Stimulated activated CD4-positive, alpha-beta T cell treated with anti-CD3 and anti-CD28 coated beads, Interleukin-2, amount 100 ng/mL, for 24 hours (primary cell): ENCODE measurements at regions not wholly inside any gene's neighbourhood (a gene's known extent, or its start where the extent isn't known, plus 50 kb on each side); places are given as distances from the start of the nearest gene placed in this dataset.
"Not testable (repeated sequence)": the region's sequence is repeated elsewhere in the genome, so short reads cannot be mapped to it uniquely, and the experiment has no call there.

Source experiments
- DNase-seq, 2 donors: peaks; one replicate each; pipeline ENCODE4 v3.0.0-alpha.2; 2020

DNA sequence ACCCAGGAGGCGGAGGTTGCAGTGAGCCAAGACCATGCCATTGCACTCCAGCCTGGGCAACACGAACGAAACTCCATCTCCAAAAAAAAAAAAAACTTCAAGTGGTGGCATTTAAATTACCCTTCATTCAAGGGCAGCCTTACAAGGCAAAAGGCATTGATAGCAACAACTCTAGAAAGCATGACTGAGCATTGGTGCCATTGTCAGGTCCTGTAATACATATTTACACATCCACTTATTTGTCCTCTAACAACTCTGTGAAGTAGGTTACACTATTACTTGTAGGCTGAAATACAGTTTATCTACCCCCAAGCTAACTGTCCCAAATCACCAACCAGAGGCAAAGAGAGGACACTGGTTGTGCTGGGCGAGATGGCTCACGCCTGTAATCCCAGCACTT lies 52.7 kb upstream of the LARP1 start:
- DNase-seq: no peak

- not testable (repeated sequence) for DNase-seq
These were observed 53.5 kb upstream of the LARP1 start for GRCh38 chr5:154701725-154702124.

DNA sequence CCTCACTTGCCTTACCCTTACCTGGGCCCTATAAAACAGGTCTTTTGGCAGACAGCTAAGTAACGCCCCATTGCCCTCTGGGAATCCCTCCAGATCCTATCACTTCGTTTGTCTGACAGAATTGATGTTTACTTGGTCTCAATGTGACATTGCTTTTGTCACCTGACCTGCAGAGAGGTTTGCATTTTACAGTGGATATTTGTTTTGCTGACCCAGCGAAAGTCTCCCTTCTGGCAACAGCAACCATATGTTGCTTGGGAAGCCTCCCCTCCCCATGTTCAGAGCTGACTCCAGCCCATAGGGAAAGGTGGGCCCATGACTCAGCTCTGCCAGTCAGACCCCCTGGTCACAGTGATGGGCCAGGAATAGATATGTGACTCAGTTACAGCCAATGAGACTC lies 54.0 kb upstream of the LARP1 start:
- DNase-seq: no peak

GRCh38 chr5:154700289-154700928 lies 54.8 kb upstream of the LARP1 start:
- DNase-seq: not testable (repeated sequence)

- no peak for DNase-seq
These were observed 56.4 kb upstream of the LARP1 start for GRCh38 chr5:154698763-154699162.

- no peak for DNase-seq
These were observed 57.8 kb upstream of the LARP1 start for GRCh38 chr5:154697371-154697770.

GRCh38 chr5:154696891-154697290 lies 58.3 kb upstream of the LARP1 start:
- no peak for DNase-seq

DNA sequence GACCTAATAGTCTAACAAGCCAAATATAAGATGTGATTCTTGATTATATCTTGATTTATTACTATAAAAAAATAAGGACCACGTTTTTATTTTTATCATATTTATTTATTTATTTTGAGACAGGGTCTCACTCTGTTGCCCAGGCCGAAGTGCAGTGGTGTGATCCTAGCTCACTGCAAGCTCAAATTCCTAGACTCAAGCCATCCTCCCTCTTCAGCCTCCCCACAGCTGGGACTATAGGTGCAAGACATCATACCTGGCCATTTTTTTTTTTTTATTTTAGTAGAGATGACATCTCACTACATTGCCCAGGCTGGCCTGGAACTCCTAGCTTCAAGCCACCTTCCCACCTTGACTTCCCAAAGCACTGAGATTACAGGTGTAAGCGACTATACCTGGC lies 61.0 kb upstream of the LARP1 start:
- DNase-seq: no peak

DNA sequence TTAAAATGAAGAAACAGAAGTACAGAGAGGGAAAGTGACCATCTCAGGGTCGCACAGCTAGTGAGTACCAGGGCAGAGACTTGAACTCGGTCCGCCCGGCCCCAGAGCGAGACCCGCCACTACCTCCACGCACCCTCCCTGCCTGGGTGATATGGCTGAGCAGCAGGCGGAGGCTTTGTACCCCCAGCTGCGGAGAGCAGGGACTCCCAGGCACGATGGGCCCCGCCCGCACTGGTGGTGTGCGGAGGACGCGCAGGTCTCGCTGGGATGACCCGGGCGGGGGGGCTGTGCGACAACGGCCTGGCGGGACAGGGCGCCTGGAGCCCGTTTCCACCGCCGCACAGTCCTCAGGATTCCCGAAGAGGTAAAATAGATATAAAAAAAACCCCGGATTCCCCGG lies 64.7 kb upstream of the LARP1 start:
- DNase-seq: no peak

DNA sequence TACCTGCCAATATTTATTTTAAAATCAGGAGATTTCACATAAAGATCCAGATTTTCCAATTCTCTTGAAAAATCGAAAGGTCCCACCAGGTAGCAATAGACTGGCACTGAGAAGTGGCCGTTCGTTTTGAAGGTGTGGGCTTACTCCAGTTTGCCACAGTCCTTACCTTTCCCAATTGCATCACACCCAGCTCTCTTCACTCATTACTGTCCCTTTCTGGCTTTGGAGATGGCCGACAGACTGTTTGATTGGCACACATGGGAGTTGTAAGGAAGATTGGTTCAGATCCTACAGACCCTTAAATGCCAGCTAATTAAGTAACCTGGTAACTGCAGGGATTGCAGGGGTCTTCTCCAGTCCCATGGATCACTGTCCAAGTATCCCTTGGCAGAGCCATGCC lies 68.7 kb upstream of the LARP1 start:
- DNase-seq: no peak

GRCh38 chr5:154683101-154683880 lies 71.9 kb upstream of the LARP1 start:
- DNase-seq: no peak

- no peak for DNase-seq
These were observed 75.7 kb upstream of the LARP1 start for GRCh38 chr5:154679501-154679900.

DNA sequence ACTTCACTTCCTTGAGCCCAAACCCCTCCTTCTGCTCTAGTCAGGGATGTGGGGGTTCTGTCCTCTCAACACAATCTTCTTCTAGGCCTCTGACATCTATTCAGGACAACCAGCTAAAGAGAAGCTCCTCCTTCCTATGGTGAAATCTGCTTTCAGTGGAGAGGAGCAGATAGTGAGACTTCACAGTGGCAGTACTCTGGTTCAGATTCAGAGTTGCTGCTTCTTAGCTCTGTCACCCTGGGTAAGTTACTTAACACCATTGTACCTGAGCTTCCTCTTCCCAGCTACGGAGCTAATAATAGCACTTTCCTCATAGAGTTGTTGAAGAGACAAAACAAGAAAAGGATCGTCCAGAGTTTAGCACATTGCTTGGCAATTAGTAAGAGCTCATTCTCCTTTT lies 77.3 kb upstream of the LARP1 start:
- DNase-seq: no peak

DNA sequence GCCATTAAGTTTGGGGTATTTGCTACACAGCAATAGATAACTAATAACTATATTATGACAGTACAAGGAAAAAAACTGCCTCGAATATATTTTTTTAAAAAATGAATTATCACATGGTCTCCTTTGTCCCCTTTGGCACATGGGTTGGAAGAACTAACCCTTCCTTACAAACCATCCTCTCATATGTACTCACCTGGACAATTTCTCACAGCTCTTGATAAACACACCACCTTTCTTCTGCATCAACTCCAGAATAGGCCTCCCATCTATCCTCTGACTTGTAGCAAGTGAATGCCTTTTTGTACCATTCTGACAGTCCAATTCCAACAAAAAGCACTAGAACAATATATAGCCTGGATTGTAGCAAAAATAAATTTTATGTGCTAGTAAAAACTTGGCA lies 78.7 kb upstream of the LARP1 start:
- DNase-seq: no peak

DNA sequence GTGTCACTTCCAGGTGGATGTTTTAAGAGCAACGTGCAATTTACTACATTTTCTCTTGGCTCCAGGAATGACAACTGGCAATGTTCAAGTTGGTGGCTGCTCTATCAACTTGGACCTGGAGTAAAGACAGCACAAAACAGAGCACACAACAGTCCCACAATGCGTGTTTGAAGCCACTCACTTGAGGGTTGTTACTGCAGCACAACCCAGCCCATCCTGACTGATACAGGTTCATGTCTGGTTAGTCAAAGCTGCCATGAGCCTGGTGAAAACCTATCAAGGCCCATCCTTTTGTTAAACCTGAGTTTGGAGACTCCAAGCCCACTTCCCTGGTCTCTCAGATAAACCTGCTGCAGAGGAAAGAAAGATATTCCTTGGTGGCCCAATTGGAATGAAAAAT lies 81.1 kb upstream of the LARP1 start:
- DNase-seq: no peak

DNA sequence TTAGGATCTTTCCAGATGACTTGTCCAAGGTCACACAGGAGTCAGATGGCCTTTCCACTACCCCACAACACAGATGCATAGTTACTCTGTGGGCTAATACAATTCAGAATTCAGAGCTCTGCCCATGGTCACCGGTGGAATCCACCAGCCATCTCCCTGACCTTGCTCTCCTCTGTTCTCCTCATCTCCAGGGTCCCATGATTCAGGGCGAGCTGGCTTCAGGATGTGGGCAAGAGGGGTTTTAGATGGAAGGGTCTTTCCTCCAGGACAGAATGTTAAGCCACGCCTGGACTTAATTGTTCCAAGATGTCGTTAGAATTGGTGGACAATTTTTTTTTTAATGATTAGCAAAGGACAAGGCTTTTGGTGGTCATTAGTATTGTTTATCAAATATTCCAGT lies 81.7 kb upstream of the LARP1 start:
- DNase-seq: no peak

- not testable (repeated sequence) for DNase-seq
These were observed 85.3 kb upstream of the LARP1 start for GRCh38 chr5:154669913-154670312.

GRCh38 chr5:154669402-154669801 lies 85.8 kb upstream of the LARP1 start:
- DNase-seq: no peak

DNA sequence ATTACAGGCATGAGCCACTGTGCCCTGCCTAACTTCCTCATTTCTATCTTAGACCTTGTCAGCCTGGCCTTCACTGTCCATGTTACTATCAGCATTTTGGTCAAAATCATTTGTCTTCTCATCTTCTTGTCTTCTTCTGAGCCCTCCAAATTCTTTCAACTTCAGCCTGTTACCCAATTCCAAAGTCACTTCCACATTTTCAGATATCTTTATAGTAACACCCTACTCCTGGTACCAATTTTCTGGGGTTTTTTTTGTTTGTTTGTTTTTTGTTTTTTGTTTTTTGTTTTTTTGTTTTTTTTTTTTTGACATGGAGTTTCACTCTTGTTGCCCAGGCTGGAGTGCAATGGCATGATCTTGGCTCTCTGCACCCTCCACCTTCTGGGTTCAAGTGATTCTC lies 90.3 kb upstream of the LARP1 start:
- no peak for DNase-seq

DNA sequence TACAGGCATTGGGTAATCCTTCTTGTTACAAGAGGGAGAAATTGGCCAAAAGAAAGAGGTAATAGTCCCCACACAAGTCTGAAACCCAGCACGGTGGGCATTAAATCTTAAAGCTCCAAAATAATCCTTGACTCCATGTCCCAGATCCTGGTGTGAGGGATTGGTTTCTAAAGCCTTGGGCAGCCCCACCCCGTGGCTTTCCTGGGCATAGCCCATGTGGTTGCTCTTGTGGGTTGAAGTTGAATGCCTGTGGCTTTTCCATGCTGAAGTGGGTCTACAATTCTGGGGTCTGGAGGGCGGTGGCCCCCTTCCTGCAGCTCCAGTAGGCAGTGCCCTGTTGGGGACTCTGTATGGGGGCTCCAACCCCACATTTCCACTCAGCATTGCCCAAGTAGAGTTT lies 91.8 kb upstream of the LARP1 start:
- no peak for DNase-seq

DNA sequence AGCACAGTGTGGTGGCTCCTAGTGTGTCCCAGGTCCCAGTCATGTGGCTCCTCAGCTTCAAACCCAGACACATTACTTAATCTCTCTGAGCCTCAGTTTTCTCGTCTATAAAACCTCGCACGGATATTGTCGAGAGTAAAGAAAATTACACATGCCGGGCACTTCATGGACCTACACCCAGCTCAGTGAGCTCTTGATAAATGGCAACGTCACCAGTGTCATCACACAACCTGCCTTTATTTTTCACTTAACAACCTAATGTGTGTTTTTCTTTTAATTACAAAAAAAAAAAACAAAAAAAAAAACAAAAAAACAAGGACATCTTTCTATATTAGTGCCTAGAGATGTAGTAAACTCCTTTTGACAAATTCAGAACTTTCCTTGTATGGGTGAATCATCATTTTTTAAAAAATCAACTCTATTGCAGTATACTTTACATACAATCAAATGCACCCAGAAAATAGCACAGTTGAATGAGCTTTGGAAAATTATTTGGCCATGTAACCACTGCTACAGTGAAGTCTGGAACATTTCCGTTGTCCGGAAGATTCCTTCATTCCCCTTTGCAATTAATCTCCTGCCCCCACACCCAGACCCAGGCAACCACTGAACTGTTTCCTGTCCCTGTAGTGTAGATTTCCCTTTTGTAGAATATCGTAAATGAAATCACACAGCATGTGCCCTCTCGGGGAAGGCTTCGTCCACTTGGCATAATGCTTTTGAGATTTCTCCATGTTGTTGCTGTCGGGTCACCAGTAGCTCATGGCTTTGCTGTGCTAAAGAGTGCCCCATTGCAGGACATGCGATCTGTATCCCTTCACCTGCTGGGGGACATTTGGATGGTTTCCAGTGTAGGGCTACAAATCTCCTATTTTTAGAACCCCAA lies 100.4 kb upstream of the LARP1 start:
- DNase-seq: no peak

- DNase-seq: no peak
These were observed 101.3 kb upstream of the LARP1 start for GRCh38 chr5:154653764-154654485.

DNA sequence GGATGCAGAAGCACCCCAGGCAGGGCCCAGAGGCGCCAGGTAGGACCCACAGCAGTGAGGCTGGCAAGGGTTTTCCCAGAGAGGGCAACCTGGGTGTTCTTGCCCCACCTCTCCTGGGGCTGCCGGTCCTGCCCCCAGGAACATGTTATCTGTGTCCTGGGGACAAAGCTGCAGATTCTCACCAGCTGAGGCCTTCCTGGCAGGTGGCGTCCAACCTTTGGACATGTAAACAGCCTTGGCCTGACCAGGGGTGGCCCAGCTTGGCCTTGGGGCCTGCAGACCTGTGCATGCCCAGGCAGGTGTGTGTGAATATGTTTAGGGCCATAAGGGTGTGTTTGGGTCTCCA lies 101.8 kb upstream of the LARP1 start:
- no peak for DNase-seq
